Neural cell (in vitro differentiated cells): ENCODE measurements at regions not wholly inside any gene's neighbourhood (a gene's known extent, or its start where the extent isn't known, plus 50 kb on each side); places are given as distances from the start of the nearest gene placed in this dataset.

Source experiments
- H2AFZ ChIP-seq: fragments of 200-600, 300-800 bp; sonication (generic), shearing (Covaris generic); 2 replicates; pipeline ENCODE4 v1.6.0; 2014; ENCODE audit warnings: low read depth, mild to moderate bottlenecking, antibody characterized with exemption, low read length, moderate library complexity
- H3F3A ChIP-seq: fragments of 200-600 bp; shearing (Covaris generic); 2 replicates; pipeline ENCODE4 v1.6.1; 2016; ENCODE audit warnings: mild to moderate bottlenecking, moderate library complexity, mixed read lengths, antibody characterized with exemption, low read length; ENCODE audit not compliant: insufficient read depth, poor library complexity, severe bottlenecking
- H3K27ac ChIP-seq: fragments of 200-600, 300-800 bp; sonication (generic), shearing (Covaris generic); 2 replicates; pipeline ENCODE4 v1.5.1; 2014; ENCODE audit warnings: mild to moderate bottlenecking, low read length, moderate library complexity
- H3K27me3 ChIP-seq: fragments of 300-800, 200-600 bp; sonication (generic), shearing (Covaris generic); 2 replicates; pipeline ENCODE4 v1.6.0; 2014; ENCODE audit warnings: mild to moderate bottlenecking, low read depth, low read length, moderate library complexity; ENCODE audit not compliant: insufficient read depth
- H3K36me3 ChIP-seq: fragments of 300-800, 200-600 bp; sonication (generic), shearing (Covaris generic); 2 replicates; pipeline ENCODE4 v1.5.1; 2014; ENCODE audit warnings: mild to moderate bottlenecking, antibody characterized with exemption, low read length, moderate library complexity; ENCODE audit not compliant: insufficient read depth
- H3K4me2 ChIP-seq: fragments of 300-800, 200-600 bp; sonication (generic), shearing (Covaris generic); 2 replicates; pipeline ENCODE4 v1.6.0; 2014; ENCODE audit warnings: mild to moderate bottlenecking, low read length
- H3K4me3 ChIP-seq: fragments of 300-800, 200-600 bp; sonication (generic), shearing (Covaris generic); 2 replicates; pipeline ENCODE4 v1.5.1; 2014; ENCODE audit warnings: mild to moderate bottlenecking, low read length, moderate library complexity
- H3K79me2 ChIP-seq: fragments of 200-600 bp; shearing (Covaris generic); replicated peaks from 2 replicates; pipeline ENCODE4 v1.6.0; 2014; ENCODE audit warnings: mild to moderate bottlenecking, low read length, moderate library complexity; ENCODE audit not compliant: insufficient read depth
- H3K9ac ChIP-seq: fragments of 300-800, 200-600 bp; sonication (generic), shearing (Covaris generic); 2 replicates; pipeline ENCODE4 v1.6.1; 2016; ENCODE audit warnings: mild to moderate bottlenecking, low read length, mixed read lengths
- H3K9me2 ChIP-seq: fragments of 200-600 bp; shearing (Covaris generic); 2 replicates; pipeline ENCODE4 v1.6.1; 2016; ENCODE audit warnings: mild to moderate bottlenecking, low read length, mixed read lengths; ENCODE audit not compliant: insufficient read depth
- H3K9me3 ChIP-seq: fragments of 200-600, 300-800 bp; sonication (generic), shearing (Covaris generic); 2 replicates; pipeline ENCODE4 v1.6.1; 2016; ENCODE audit warnings: mild to moderate bottlenecking, mixed run types, low read length, moderate library complexity, mixed read lengths
- H4K20me1 ChIP-seq: fragments of 200-600 bp; shearing (Covaris generic); 2 replicates; pipeline ENCODE4 v1.6.1; 2016; ENCODE audit warnings: mild to moderate bottlenecking, mixed run types; ENCODE audit not compliant: insufficient read depth
- EP300 ChIP-seq: fragments of 450-650 bp; conservative IDR thresholded peaks from 2 replicates; pipeline ENCODE4 v1.6.1; 2014; ENCODE audit warnings: antibody characterized with exemption, mild to moderate bottlenecking, moderate library complexity; ENCODE audit not compliant: poor library complexity, severe bottlenecking
- EZH2 ChIP-seq: fragments of 200-600, 300-800 bp; shearing (Covaris generic), sonication (generic); IDR thresholded peaks from 2 replicates; pipeline ENCODE4 v1.6.1; 2014; ENCODE audit warnings: antibody characterized with exemption, low read length, borderline replicate concordance, mild to moderate bottlenecking; ENCODE audit not compliant: insufficient read depth, poor library complexity, severe bottlenecking
- MXI1 ChIP-seq: fragments of 450-650 bp; conservative IDR thresholded peaks from 2 replicates; pipeline ENCODE4 v1.6.1; 2014; ENCODE audit warnings: antibody characterized with exemption, mild to moderate bottlenecking; ENCODE audit not compliant: poor library complexity, severe bottlenecking
- POLR2AphosphoS5 ChIP-seq: IDR thresholded peaks from 2 replicates; pipeline ENCODE4 v1.6.1; 2012
- RAD21 ChIP-seq: fragments of 450-650 bp; conservative IDR thresholded peaks from 2 replicates; pipeline ENCODE4 v1.6.1; 2014; ENCODE audit warnings: antibody characterized with exemption, mild to moderate bottlenecking, moderate library complexity
- REST ChIP-seq: IDR thresholded peaks from 2 replicates; pipeline ENCODE4 v1.6.1; 2012; ENCODE audit warnings: borderline replicate concordance
- SMC3 ChIP-seq: fragments of 450-650 bp; conservative IDR thresholded peaks from 2 replicates; pipeline ENCODE4 v1.6.1; 2014; ENCODE audit warnings: antibody characterized with exemption, mild to moderate bottlenecking, moderate library complexity; ENCODE audit not compliant: poor library complexity
- TAF1 ChIP-seq: IDR thresholded peaks from 2 replicates; pipeline ENCODE4 v1.6.1; 2012; ENCODE audit warnings: low read depth
- TF ChIP-seq, protein P1 (sequence below): fragments of 450-650 bp; IDR thresholded peaks from 2 replicates; pipeline ENCODE4 v1.5.1; 2014; ENCODE audit warnings: antibody characterized with exemption, mild to moderate bottlenecking, moderate library complexity; ENCODE audit not compliant: poor library complexity, severe bottlenecking

- no peak for TF ChIP-seq RAD21
- no peak for TF ChIP-seq EZH2
- TF ChIP-seq, protein P1, sequence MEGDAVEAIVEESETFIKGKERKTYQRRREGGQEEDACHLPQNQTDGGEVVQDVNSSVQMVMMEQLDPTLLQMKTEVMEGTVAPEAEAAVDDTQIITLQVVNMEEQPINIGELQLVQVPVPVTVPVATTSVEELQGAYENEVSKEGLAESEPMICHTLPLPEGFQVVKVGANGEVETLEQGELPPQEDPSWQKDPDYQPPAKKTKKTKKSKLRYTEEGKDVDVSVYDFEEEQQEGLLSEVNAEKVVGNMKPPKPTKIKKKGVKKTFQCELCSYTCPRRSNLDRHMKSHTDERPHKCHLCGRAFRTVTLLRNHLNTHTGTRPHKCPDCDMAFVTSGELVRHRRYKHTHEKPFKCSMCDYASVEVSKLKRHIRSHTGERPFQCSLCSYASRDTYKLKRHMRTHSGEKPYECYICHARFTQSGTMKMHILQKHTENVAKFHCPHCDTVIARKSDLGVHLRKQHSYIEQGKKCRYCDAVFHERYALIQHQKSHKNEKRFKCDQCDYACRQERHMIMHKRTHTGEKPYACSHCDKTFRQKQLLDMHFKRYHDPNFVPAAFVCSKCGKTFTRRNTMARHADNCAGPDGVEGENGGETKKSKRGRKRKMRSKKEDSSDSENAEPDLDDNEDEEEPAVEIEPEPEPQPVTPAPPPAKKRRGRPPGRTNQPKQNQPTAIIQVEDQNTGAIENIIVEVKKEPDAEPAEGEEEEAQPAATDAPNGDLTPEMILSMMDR = no peak
- no peak for TF ChIP-seq REST
- TF ChIP-seq SMC3 = no peak
- TF ChIP-seq POLR2AphosphoS5 = no peak
- TF ChIP-seq EP300 = no peak
- TF ChIP-seq MXI1 = no peak
- no peak for TF ChIP-seq TAF1
- no peaks in the 10 kb centered on the region for H3K9me3 ChIP-seq
- no peak overlapping the region for H3K27ac ChIP-seq
- H3K4me2 ChIP-seq = no peak overlapping the region
- H2AFZ ChIP-seq = no peak overlapping the region
- no peaks in the 10 kb centered on the region for H3F3A ChIP-seq
- no peaks in the 10 kb centered on the region for H4K20me1 ChIP-seq
- H3K9ac ChIP-seq = no peak overlapping the region
- no peaks in the 10 kb centered on the region for H3K27me3 ChIP-seq
- H3K4me3 ChIP-seq = no peak overlapping the region
- no peaks in the 10 kb centered on the region for H3K9me2 ChIP-seq
- H3K79me2 ChIP-seq = no peaks in the 10 kb centered on the region
- H3K36me3 ChIP-seq = no peaks in the 10 kb centered on the region
These were observed 238.1 kb downstream of the ACTL7B start for GRCh38 chr9:108617676-108618075.

- Histone ChIP-seq H3F3A (no peaks in the 10 kb centered on the region), H3K9me2 (no peaks in the 10 kb centered on the region), H3K4me3 (no peak overlapping the region), H3K9ac (no peak overlapping the region), H3K27ac (no peak overlapping the region), H3K27me3 (no peaks in the 10 kb centered on the region), H3K9me3 (no peaks in the 10 kb centered on the region), H3K4me2 (no peak overlapping the region), H3K36me3 (no peaks in the 10 kb centered on the region), H2AFZ (no peak overlapping the region), H3K79me2 (no peaks in the 10 kb centered on the region), H4K20me1 (no peaks in the 10 kb centered on the region)
- TF ChIP-seq, protein P1 = no peak
- TF ChIP-seq POLR2AphosphoS5 = no peak
- TF ChIP-seq RAD21 = no peak
- TF ChIP-seq TAF1 = no peak
- TF ChIP-seq SMC3 = no peak
- no peak for TF ChIP-seq REST
- no peak for TF ChIP-seq EP300
- no peak for TF ChIP-seq EZH2
- no peak for TF ChIP-seq MXI1
These were observed 240.6 kb downstream of the ACTL7B start for GRCh38 chr9:108615152-108615551.
